MG63 (cell line): ENCODE measurements at regions not wholly inside any gene's neighbourhood (a gene's known extent, or its start where the extent isn't known, plus 50 kb on each side); places are given as distances from the start of the nearest gene placed in this dataset.

Source experiments
- DNase-seq: peaks from one replicate; pipeline ENCODE4 v3.0.0-alpha.2; 2020
- H3K27me3 ChIP-seq: fragments of 250-450 bp; sonication (Bioruptor Pico); 2 replicates; pipeline ENCODE4 v1.5.1; 2020; ENCODE audit warnings: mild to moderate bottlenecking, moderate library complexity
- H3K36me3 ChIP-seq: fragments of 250-450 bp; sonication (Bioruptor Pico); 2 replicates; pipeline ENCODE4 v1.5.1; 2020; ENCODE audit warnings: mild to moderate bottlenecking, moderate library complexity
- H3K4me3 ChIP-seq: fragments of 250-450 bp; sonication (Bioruptor Pico); 2 replicates; pipeline ENCODE4 v1.5.1; 2020; ENCODE audit warnings: mild to moderate bottlenecking, moderate library complexity
- H3K9me3 ChIP-seq: fragments of 250-450 bp; sonication (Bioruptor Pico); 2 replicates; pipeline ENCODE4 v1.5.1; 2020; ENCODE audit warnings: mild to moderate bottlenecking, moderate library complexity

DNA sequence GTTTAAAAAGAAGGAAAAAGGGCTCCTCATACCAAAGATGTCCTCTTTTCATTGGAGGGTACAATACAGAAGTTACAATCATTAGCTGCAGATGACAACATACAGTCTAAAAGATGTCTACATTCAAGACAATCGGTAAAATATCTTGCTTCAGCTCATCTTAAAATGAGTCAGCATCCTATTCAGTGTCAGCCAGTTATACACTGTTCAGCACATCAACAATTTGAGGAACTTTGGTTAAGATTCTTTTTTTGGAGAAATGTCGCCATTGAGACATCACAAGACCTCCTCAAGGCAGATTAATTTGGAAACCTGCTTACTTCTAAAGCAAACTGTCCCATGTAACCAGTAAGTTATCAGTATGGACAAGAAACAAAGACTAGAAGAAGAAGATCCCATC is 100.7 kb upstream of the SLC38A4 start:
- no peak for DNase-seq
- H3K27me3 ChIP-seq, result no peaks in the 10 kb centered on the region
- H3K4me3 ChIP-seq, result no peak overlapping the region

DNA sequence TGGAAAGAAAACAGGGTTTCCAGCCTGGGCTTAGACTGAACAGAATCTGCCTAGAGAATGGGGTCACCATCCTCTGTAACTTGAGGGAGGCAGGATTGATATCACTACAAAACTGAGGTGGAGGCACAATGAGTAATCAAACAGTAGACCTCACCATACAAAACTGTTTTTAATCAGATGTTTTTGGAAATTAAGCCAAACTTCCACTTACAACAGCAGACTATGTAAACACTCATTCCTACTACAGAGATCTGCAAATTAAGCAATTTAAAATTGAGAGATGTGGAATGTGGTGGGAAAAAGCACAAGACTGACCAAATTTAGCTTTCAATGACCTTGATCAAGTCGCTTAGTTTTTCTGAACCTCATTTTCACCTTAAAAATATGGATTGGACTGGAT is 104.3 kb upstream of the SLC38A4 start:
- H3K36me3 ChIP-seq, result peaks cover 4% of the 10 kb centered on the region
- H3K4me3 ChIP-seq, result no peak overlapping the region
- no peak for DNase-seq
- H3K27me3 ChIP-seq, result no peaks in the 10 kb centered on the region
- H3K9me3 ChIP-seq, result peaks cover 8% of the 10 kb centered on the region

More for the DNA sequence above, 100.7 kb upstream of the SLC38A4 start:
- H3K9me3 ChIP-seq, result peaks cover 14% of the 10 kb centered on the region
- peaks cover 4% of the 10 kb centered on the region for H3K36me3 ChIP-seq

DNA sequence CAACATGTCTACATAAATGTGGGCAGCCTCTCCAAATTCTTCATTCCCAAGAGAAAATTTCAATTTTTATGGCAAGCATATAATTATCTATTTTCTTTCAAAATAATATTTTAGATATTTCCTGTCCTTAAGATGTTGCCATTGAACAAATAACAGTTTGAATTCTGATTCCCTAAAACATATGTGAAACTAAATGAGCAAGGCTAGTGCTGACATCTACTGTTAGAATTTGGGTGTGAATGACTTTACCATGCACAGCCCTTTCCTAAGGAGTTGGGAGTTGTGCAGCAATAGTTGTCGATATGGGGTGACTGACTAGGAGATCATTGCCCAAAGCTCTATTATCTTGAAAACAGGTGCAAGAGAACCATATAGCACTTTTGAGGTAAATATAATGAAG is 108.2 kb upstream of the SLC38A4 start:
- no peak for DNase-seq
- Histone ChIP-seq H3K9me3 (peaks cover 4% of the 10 kb centered on the region), H3K36me3 (peaks cover 4% of the 10 kb centered on the region), H3K4me3 (no peak overlapping the region), H3K27me3 (no peaks in the 10 kb centered on the region)

DNA sequence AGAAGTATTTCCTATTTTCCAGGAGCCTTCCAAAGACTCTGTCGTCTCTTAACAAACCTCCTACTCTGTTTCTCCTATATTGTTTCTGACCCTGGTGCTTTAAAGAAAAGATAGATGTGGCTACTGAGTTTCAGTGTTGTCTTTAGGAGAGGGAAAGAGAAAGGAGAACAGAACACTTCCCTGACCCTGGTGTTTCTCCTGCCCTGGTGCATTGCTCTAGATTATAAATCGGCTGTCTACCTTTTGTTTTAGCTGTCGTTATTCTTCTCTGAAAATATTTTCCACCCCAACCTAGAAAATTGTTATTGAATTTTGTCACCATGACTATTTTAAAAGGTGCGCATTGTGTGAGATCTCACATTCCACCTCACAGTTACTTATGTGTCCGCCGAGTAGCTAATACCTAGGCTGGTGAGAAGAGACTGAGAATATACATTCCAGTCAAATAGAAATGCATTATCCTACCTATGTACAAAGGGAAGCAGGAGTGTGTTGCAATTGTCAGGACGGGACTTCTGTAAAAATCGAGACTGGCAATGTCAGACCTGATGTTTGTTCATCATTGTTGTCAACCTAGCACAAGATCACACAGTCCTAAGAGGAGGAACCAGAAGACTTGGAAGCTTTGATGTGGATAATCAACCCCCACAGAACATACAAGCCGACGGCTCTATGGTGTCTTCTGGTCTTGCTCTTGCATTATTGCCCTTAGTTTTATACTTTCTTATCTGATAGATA is 108.7 kb upstream of the SLC38A4 start:
- Histone ChIP-seq H3K36me3 (peaks cover 4% of the 10 kb centered on the region), H3K4me3 (no peak overlapping the region), H3K27me3 (no peaks in the 10 kb centered on the region), H3K9me3 (peaks cover 4% of the 10 kb centered on the region)
- DNase-seq, result no peak

DNA sequence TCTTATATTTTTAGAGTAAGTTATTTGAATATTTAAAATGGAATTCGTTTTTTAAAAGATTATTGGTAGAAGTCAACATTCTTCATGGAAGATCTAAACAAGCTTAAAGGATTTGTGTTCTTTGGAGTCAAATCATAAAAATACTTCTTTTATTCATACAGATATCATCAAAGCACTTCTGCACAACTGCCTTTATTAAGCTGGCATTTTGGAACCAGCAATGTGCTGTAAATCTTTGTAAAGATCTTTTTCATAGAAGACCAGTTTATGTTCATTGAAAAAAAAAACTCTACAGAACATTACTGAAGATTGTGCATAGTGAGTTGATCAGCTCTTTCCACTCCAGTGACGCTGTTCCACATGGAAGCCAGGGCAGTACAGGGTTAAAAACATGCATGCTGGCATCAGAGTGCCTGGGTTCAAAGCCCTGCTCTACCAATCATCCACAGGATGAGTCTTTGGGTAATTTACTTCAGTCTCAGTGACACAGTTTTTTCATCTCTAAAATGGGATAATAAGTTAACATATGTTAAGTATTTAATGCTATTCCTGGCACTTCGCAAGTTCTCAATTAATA is 109.6 kb upstream of the SLC38A4 start:
- Histone ChIP-seq H3K9me3 (peaks cover 1% of the 10 kb centered on the region), H3K27me3 (no peaks in the 10 kb centered on the region), H3K36me3 (no peaks in the 10 kb centered on the region), H3K4me3 (no peak overlapping the region)
- DNase-seq, result no peak

DNA sequence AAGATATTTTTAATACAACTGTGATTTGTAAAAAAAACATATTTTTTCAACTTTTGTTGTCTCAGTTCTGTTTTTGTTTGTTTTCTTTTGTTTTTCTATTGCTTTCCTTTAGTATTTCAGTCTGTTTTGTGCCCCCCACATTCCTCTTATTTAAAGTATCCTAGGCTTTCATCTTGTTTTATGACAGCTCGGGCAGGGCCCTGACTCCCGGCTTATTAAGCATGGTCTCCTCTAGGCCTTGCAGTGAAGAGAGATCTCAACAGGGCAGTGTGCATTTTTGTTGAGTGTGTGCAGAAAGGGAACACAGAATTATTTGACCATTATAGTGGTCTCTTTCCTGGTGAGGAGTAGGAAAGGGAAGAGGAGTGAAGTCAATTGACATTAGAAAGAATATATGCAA is 110.2 kb upstream of the SLC38A4 start:
- DNase-seq, result no peak
- Histone ChIP-seq H3K9me3 (no peaks in the 10 kb centered on the region; the same call in none of the 2 replicates), H3K36me3 (no peaks in the 10 kb centered on the region), H3K27me3 (no peaks in the 10 kb centered on the region), H3K4me3 (no peak overlapping the region)

DNA sequence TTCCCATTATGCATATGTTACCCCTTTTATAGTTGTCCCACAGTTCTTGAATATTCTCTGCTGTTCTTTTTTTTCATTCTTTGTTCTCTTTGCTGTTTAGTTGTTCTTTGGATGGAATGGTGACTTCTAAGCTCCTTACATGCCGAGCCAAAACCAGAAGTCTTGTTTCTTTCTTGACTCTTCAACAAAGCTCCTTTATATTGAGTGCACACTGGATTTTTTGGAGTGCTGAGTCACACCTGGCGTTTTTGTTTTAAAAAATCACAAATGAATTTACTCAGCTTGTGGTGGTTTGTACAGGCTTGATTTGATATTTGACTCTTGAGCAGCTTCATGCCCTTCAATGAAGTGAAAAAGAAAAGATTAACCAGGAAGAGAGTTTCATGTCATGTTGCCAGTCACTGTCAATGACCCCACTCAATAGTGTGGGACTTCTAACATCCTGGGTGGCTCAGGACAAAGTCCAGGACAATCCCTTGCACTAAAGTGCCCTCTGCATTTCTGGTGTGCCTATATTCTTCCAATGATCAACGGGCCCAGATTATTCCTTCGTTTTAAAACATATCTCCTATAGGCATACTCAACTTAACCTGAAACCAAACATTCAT is 112.4 kb upstream of the SLC38A4 start:
- Histone ChIP-seq H3K27me3 (no peaks in the 10 kb centered on the region), H3K36me3 (no peaks in the 10 kb centered on the region), H3K9me3 (0 out of 2 replicates have a peak, but pooled peaks cover 2% of the 10 kb centered on the region), H3K4me3 (no peak overlapping the region)
- DNase-seq, result no peak

DNA sequence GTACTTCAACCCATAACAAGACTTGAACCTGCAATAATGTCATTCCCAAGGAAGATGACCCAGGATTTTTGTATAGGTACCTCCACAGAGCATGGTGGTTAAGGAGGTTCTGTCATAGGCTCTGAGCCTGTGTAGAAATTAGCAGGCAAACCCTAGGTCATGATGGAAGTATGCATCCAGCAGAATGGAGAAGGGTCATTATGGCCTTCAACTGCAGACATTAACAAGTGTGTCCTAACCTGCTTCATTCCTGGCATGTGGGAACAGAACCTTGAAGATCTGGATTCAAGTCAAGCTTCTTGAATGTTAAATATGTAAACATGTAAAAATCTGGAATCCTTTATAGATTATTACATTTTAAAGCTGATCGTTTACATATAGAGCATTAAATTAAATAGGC is 116.2 kb upstream of the SLC38A4 start:
- DNase-seq, result no peak
- no peaks in the 10 kb centered on the region for H3K27me3 ChIP-seq

DNA sequence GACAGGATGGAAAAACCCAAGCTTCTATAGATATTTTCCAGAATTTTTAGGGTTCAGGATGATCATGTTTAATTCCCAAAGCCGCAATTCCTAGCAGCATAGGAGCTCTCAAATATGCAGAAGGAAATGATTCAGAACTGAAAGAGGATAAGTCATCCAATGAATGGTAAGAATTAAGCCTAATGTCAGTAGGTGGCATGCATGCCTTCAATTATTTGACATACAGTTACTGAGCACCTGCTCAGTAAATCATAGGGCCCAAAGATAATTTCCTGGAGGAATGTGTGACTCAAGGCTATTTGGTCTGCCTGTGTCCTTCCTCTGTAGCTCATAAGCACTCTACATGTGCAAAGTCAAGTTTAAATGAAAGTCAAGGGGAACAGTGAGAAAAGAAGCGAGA is 116.8 kb upstream of the SLC38A4 start:
- H3K4me3 ChIP-seq, result no peak overlapping the region
- DNase-seq, result no peak

More for the DNA sequence above, 116.2 kb upstream of the SLC38A4 start:
- Histone ChIP-seq H3K9me3 (0 out of 2 replicates have a peak, but pooled peaks cover 2% of the 10 kb centered on the region), H3K4me3 (no peak overlapping the region), H3K36me3 (no peaks in the 10 kb centered on the region)

DNA sequence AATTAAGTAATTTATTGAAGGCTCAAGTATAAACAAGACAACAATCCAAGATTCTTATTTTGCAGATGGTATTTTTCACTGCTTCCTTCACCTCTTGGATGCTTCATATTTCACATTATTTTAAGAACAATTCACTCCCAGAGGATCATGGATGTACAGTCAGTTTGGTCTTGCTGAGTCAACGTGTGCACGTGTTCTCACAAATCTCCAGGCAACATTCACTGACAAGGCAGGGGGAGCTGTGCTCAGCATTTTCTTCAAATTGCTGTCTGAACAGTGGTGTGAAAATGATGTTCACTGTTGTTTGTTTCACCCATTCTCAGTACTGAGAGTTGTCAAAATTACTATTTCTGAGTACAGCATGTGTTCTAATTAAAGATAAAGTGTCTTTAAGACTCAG is 118.3 kb upstream of the SLC38A4 start:
- no peak for DNase-seq
- no peak overlapping the region for H3K4me3 ChIP-seq
- 0 out of 2 replicates have a peak, but pooled peaks cover 2% of the 10 kb centered on the region for H3K9me3 ChIP-seq
- no peaks in the 10 kb centered on the region for H3K27me3 ChIP-seq
- no peaks in the 10 kb centered on the region for H3K36me3 ChIP-seq

More for the DNA sequence above, 116.8 kb upstream of the SLC38A4 start:
- H3K27me3 ChIP-seq, result no peaks in the 10 kb centered on the region
- 0 out of 2 replicates have a peak, but pooled peaks cover 2% of the 10 kb centered on the region for H3K9me3 ChIP-seq
- H3K36me3 ChIP-seq, result no peaks in the 10 kb centered on the region

DNA sequence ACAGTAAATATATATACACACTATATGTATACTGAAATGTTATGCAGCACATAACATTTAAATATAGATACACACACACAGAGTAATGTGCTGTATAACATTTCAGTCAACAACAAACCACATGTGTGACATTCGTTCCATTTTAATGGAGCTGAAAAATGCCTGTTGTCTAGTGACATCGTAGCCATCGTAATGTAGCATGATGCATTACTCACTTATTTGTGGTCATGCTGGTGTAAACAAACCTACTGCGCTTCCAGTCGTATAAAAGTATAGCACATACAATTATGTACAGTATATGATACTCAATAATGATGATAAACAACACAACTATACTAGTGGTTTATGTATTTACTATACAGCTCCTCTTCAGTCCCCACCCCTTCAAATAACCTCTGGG is 119.0 kb upstream of the SLC38A4 start:
- H3K4me3 ChIP-seq, result no peak overlapping the region
- H3K36me3 ChIP-seq, result no peaks in the 10 kb centered on the region
- no peaks in the 10 kb centered on the region for H3K27me3 ChIP-seq
- 0 out of 2 replicates have a peak, but pooled peaks cover 2% of the 10 kb centered on the region for H3K9me3 ChIP-seq
- no peak for DNase-seq

DNA sequence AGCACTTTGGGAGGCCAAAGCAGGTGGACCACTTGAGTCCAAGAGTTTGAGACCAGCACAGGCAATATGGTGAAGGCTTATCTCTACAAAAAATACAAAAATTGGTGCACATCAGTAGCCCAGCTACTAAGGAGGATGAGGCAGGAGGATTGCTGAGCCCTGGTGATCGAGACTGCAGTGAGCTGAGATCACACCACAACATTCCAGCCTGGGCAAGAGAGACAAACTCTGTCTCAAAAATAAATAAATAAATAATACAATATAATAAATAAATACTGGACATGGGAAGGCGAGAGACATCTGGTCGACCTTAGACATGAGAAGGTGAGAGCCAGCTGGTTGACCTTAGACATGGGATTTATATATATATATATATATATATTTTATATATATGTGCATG is 119.8 kb upstream of the SLC38A4 start:
- H3K36me3 ChIP-seq, result no peaks in the 10 kb centered on the region
- no peak for DNase-seq

DNA sequence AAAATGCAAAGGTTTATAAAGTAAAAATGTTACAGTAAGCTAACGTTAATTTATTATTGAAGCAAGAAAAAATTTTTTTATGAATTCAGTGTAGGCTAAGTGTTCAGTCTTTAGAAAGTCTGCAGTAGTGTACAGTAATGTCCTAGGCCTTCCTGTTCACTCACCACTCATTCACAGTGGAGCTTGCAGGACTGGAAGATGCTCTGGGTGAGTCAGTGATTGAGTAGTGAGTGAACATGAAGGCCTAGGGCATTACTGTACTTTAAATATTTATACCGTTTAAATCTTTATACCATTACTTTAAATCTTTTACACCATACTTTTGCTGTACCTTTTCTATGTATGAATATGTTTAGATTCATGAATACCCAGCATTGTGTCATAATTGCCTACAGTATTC is 120.3 kb upstream of the SLC38A4 start:
- Histone ChIP-seq H3K9me3 (0 out of 2 replicates have a peak, but pooled peaks cover 2% of the 10 kb centered on the region), H3K4me3 (no peak overlapping the region), H3K27me3 (no peaks in the 10 kb centered on the region), H3K36me3 (no peaks in the 10 kb centered on the region)
- DNase-seq, result peak; percentile 27

More for the DNA sequence above, 119.8 kb upstream of the SLC38A4 start:
- Histone ChIP-seq H3K27me3 (no peaks in the 10 kb centered on the region), H3K4me3 (no peak overlapping the region), H3K9me3 (0 out of 2 replicates have a peak, but pooled peaks cover 2% of the 10 kb centered on the region)

DNA sequence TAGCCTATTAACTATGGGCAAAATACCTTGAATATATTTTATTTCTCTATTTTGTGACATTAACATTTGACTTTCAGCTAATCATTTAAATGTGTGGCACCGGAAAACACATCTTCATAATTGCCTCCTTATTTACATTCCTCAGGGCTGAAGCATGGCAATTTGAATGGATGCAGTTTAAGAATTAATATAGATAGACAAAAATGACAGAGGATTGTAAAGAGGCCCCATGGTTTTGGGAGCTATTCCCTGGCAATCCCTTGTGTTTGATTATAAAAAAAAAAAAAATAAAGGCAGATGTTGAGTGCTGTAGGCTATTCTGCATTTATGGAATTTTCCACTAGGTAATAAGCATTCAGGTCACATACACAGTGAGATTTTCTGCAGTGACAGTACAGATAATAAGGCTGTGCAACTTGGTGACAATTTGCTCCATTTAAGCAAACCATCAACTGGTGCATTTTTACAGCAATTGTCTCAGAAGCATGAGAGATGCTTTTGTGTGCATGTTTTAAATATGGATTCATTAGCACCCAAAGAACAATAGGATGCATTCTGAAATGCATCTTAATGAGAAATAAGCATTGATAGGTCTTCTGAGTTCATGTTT is 123.2 kb upstream of the SLC38A4 start:
- Histone ChIP-seq H3K4me3 (no peak overlapping the region), H3K9me3 (no peaks in the 10 kb centered on the region), H3K27me3 (no peaks in the 10 kb centered on the region), H3K36me3 (no peaks in the 10 kb centered on the region)
- no peak for DNase-seq

DNA sequence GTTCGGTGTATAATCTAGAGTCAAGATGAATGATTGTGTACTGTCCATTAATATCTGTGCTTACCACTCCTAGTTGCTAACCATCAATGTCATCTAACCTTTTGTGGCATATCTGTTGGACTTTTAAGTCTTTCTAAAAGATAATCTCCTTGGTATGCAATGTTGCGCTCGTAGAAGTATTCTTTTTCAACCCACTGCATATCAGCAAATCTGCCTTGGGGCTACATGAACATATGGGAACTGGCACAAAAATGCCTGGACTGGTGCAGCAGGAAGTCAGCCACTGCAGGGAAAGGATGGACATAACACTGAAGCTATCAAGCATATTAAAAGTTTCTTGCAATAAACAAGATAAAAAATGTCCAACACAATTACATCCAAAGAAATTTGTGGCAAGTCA is 124.3 kb upstream of the SLC38A4 start:
- Histone ChIP-seq H3K36me3 (no peaks in the 10 kb centered on the region), H3K4me3 (no peak overlapping the region), H3K27me3 (no peaks in the 10 kb centered on the region), H3K9me3 (no peaks in the 10 kb centered on the region)
- no peak for DNase-seq

DNA sequence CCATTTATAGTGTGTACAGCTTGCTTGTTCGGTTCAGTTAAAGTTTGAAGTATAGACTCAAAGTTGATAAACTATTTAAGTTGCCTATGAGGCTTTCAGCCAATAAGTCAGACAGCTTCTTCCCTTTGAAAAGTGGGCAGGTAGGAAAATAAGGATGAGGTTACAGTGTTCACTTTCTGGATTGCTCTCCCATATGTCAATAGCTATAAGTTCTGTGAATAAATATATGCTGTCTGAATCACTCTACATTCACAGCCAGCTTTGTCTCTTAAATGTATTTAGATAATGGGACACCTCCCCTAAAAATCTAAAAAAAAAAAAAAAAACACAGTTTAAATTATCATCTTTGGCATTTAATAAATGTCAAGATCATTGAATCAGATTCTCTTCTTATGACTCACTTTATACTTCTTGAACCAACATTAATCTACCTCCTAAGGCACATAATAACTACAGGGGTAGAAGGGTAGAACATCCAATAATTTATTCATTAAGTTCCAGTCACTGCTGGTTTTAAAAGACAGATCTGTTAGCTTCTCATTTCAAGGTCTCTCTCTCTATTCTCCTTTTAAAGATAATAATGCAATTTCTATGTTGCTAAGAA is 126.4 kb upstream of the PCED1B start:
- Histone ChIP-seq H3K36me3 (no peaks in the 10 kb centered on the region), H3K9me3 (no peaks in the 10 kb centered on the region), H3K4me3 (no peak overlapping the region), H3K27me3 (no peaks in the 10 kb centered on the region)
- DNase-seq, result no peak
